ENCODE measurements at regions not wholly inside any gene's neighbourhood (a gene's known extent, or its start where the extent isn't known, plus 50 kb on each side); places are given as distances from the start of the nearest gene placed in this dataset.

- H3K36me3 ChIP-seq = no peaks in the 10 kb centered on the region
- no peak for TF ChIP-seq POLR2A (IDR thresholded peaks at IDR 0.05)
- TF ChIP-seq, protein P1, sequence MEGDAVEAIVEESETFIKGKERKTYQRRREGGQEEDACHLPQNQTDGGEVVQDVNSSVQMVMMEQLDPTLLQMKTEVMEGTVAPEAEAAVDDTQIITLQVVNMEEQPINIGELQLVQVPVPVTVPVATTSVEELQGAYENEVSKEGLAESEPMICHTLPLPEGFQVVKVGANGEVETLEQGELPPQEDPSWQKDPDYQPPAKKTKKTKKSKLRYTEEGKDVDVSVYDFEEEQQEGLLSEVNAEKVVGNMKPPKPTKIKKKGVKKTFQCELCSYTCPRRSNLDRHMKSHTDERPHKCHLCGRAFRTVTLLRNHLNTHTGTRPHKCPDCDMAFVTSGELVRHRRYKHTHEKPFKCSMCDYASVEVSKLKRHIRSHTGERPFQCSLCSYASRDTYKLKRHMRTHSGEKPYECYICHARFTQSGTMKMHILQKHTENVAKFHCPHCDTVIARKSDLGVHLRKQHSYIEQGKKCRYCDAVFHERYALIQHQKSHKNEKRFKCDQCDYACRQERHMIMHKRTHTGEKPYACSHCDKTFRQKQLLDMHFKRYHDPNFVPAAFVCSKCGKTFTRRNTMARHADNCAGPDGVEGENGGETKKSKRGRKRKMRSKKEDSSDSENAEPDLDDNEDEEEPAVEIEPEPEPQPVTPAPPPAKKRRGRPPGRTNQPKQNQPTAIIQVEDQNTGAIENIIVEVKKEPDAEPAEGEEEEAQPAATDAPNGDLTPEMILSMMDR (IDR thresholded peaks at IDR 0.05 in 8 of 11, conservative IDR thresholded peaks at IDR 0.05 in 3 of 11) = no peak
- TF ChIP-seq POLR2AphosphoS5 (IDR thresholded peaks at IDR 0.05) = no peak
- intact Hi-C loops (cut with DNase I; ENCODE audit: low total_unique reads) = no loop called here
- peaks cover 0 to 4% (median 0%) of the 10 kb centered on the region in 8 donors for H3K9me3 ChIP-seq
- H3K4me1 ChIP-seq = no peaks in the 10 kb centered on the region
- no peak for DNase-seq
- 55 to 72% (median 68%) methylated on average over 7 of the region's 7 CpGs for WGBS, 5 donors
- H3K27ac ChIP-seq = no peak overlapping the region
- no peaks in the 10 kb centered on the region for H3K27me3 ChIP-seq (replicated peaks in 1 of 7)
- H3K4me3 ChIP-seq = no peak overlapping the region
Observed at GRCh38 chr2:236415684-236416444, 151.7 kb upstream of the ASB18 start.

- H3K9me3 ChIP-seq = peaks cover 0 to 1% (median 0%) of the 10 kb centered on the region in 8 donors
- no peaks in the 10 kb centered on the region for H3K4me1 ChIP-seq
- DNase-seq = no peak
- H3K4me3 ChIP-seq = no peak overlapping the region
- no peaks in the 10 kb centered on the region for H3K36me3 ChIP-seq
- intact Hi-C loops (cut with DNase I; ENCODE audit: low total_unique reads) = no loop called here
- TF ChIP-seq, protein P1 (IDR thresholded peaks at IDR 0.05 in 8 of 11, conservative IDR thresholded peaks at IDR 0.05 in 3 of 11) = no peak
- TF ChIP-seq POLR2A (IDR thresholded peaks at IDR 0.05) (no peak), POLR2AphosphoS5 (IDR thresholded peaks at IDR 0.05) (no peak)
- 78 to 87% (median 86%) methylated on average over 6 of the region's 6 CpGs for WGBS, 5 donors
- H3K27ac ChIP-seq = no peak overlapping the region
- H3K27me3 ChIP-seq (replicated peaks in 1 of 7) = no peaks in the 10 kb centered on the region
Observed at GRCh38 chr2:236417150-236417549, 152.5 kb upstream of the ACKR3 start.

- H3K27me3 ChIP-seq (replicated peaks in 1 of 7) = peaks cover 0 to 14% (median 0%) of the 10 kb centered on the region in 7 donors
- intact Hi-C loops (cut with DNase I; ENCODE audit: low total_unique reads) = no loop called here
- 69 to 87% (median 82%) methylated on average over 2 of the region's 2 CpGs for WGBS, 5 donors
- no peak overlapping the region for H3K27ac ChIP-seq
- H3K4me1 ChIP-seq = no peaks in the 10 kb centered on the region
- H3K36me3 ChIP-seq = no peaks in the 10 kb centered on the region
- no peak for DNase-seq
- TF ChIP-seq POLR2A (IDR thresholded peaks at IDR 0.05) (no peak), POLR2AphosphoS5 (IDR thresholded peaks at IDR 0.05) (no peak)
- TF ChIP-seq, protein P1 (IDR thresholded peaks at IDR 0.05 in 8 of 11, conservative IDR thresholded peaks at IDR 0.05 in 3 of 11) = no peak
- no peak overlapping the region for H3K4me3 ChIP-seq
- H3K9me3 ChIP-seq = peaks cover 0 to 16% (median under 1%) of the 10 kb centered on the region in 8 donors
Observed at GRCh38 chr2:236430584-236430983, 139.0 kb upstream of the ACKR3 start.

DNA sequence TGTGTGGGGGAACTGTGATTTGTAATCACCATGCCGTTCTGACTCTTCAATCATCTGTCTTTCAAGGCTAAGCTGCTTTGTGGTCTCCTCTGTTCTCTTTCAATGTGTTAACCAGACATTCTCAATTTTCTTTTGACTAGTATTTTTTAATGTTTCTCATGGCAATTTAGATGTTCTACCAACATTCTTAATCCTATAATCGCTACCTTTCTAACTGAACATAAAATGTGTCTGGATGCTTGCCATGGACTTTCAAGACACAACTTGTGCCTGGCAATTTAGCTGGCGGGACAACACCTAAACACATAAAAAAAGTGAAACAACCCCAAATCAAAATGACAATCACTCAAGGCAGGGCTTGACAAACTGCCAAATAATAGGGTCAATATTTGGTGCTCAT, 135.0 kb upstream of the ACKR3 start:
- 80 to 92% (median 86%) methylated on average over 3 of the region's 3 CpGs for WGBS, 5 donors
- no peak overlapping the region for H3K4me3 ChIP-seq
- TF ChIP-seq, protein P1 (IDR thresholded peaks at IDR 0.05 in 8 of 11, conservative IDR thresholded peaks at IDR 0.05 in 3 of 11) = no peak
- TF ChIP-seq POLR2A (IDR thresholded peaks at IDR 0.05) (no peak), POLR2AphosphoS5 (IDR thresholded peaks at IDR 0.05) (no peak)
- H3K27me3 ChIP-seq (replicated peaks in 1 of 7) = peaks cover 0 to 7% (median 0%) of the 10 kb centered on the region in 7 donors
- H3K36me3 ChIP-seq = no peaks in the 10 kb centered on the region
- intact Hi-C loops (cut with DNase I; ENCODE audit: low total_unique reads) = no loop called here
- H3K27ac ChIP-seq = no peak overlapping the region
- DNase-seq = no peak
- H3K4me1 ChIP-seq = no peaks in the 10 kb centered on the region
- H3K9me3 ChIP-seq = peaks cover 0 to 12% (median 0%) of the 10 kb centered on the region in 8 donors
